ENCODE measurements at regions not wholly inside any gene's neighbourhood (a gene's known extent, or its start where the extent isn't known, plus 50 kb on each side); places are given as distances from the start of the nearest gene placed in this dataset.

GRCh38 chrX:141396536-141396935 lies 154.2 kb upstream of the SPANXC start:
- Histone ChIP-seq H3K4me3 (ENCODE audit: low read length in 2 of 2) (no peak overlapping the region), H2AFZ (ENCODE audit: low read length) (no peak overlapping the region), H3K27me3 (ENCODE audit: control insufficient read depth in 3 of 3, insufficient read depth in 3 of 3, low read depth in 1 of 3, low read length in 3 of 3) (no peaks in the 10 kb centered on the region), H2BK120ac (ENCODE audit: low read depth, low read length) (no peak overlapping the region), H3K9me3 (replicated peaks in 1 of 2; ENCODE audit: control insufficient read depth in 2 of 2, insufficient read depth in 1 of 2, low read depth in 1 of 2, low read length in 2 of 2) (no peaks in the 10 kb centered on the region), H3K9ac (ENCODE audit: low read depth, low read length, poor library complexity) (no peak overlapping the region), H3K4me1 (ENCODE audit: control insufficient read depth in 2 of 2, insufficient read depth in 1 of 2, low read depth in 1 of 2, low read length in 2 of 2) (no peaks in the 10 kb centered on the region), H2BK15ac (ENCODE audit: low read length) (no peak overlapping the region), H3K18ac (ENCODE audit: low read length) (no peak overlapping the region), H3K36me3 (replicated peaks in 1 of 2; ENCODE audit: control insufficient read depth in 2 of 2, insufficient read depth in 2 of 2, low read length in 2 of 2) (no peaks in the 10 kb centered on the region), H3K4me2 (ENCODE audit: insufficient read depth, low read length, poor library complexity, severe bottlenecking) (no peak overlapping the region), H3K79me1 (ENCODE audit: low read depth, low read length) (no peaks in the 10 kb centered on the region), H2BK12ac (ENCODE audit: low read length) (no peak overlapping the region), H4K91ac (ENCODE audit: low read depth, low read length, poor library complexity) (no peak overlapping the region), H3K14ac (ENCODE audit: low read length) (no peak overlapping the region), H3K4ac (ENCODE audit: low read length) (no peak overlapping the region), H2AK5ac (ENCODE audit: low read depth, low read length) (no peak overlapping the region), H3K23ac (ENCODE audit: low read depth, low read length, poor library complexity) (no peak overlapping the region), H2BK5ac (ENCODE audit: low read length) (no peak overlapping the region), H4K8ac (ENCODE audit: low read depth, low read length) (no peak overlapping the region), H3K27ac (replicated peaks; ENCODE audit: low read length) (no peak overlapping the region)
- no CpG with 5 or more reads among the region's 1 CpG for WGBS, 2 donors (ENCODE audit: extremely low coverage in 2 of 2, insufficient read length in 2 of 2, insufficient replicate concordance in 1 of 2)
- no peak for DNase-seq (ENCODE audit: low spot score)

DNA sequence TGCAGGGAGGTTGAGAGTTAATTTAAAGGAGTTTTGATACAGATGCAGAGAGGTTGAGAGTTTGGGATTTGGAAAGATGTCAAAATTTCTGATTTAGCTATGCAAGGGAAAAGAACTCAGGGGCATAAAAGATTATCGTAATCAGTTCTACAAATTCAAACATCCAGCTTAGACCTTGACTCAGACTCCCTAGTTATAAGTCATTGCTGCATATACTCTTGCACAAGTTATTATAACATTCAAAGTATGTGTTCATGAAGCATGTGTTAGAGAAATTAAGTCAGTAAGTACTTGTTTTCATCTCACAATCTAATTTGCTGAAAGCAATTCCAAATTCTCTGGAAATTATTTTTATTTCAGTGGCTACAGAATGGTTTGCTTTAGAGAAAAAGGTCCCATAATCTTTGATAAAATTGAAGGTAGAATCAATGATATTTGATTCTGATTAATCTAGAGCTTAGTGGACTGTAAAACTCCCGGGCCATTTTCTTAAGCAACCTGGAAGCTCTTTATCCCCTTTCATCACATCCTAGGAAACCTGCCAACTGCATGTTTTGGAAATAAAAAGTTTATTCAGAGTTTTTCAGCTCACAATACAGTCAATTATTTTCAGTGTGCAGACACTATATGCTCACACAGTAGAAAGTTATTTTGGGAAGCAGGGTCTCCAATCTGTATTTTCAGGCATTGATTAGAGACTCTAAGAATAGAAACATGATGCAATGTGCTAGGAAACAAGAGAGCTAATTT lies 132.9 kb upstream of the SPANXC start:
- Histone ChIP-seq H3K4me3 (ENCODE audit: low read length in 2 of 2) (no peak overlapping the region), H4K91ac (ENCODE audit: low read depth, low read length, poor library complexity) (no peak overlapping the region), H3K27ac (replicated peaks; ENCODE audit: low read length) (no peak overlapping the region), H4K8ac (ENCODE audit: low read depth, low read length) (no peak overlapping the region), H3K79me1 (ENCODE audit: low read depth, low read length) (no peaks in the 10 kb centered on the region), H3K9me3 (replicated peaks in 1 of 2; ENCODE audit: control insufficient read depth in 2 of 2, insufficient read depth in 1 of 2, low read depth in 1 of 2, low read length in 2 of 2) (no peaks in the 10 kb centered on the region), H2BK120ac (ENCODE audit: low read depth, low read length) (no peak overlapping the region), H3K27me3 (ENCODE audit: control insufficient read depth in 3 of 3, insufficient read depth in 3 of 3, low read depth in 1 of 3, low read length in 3 of 3) (no peaks in the 10 kb centered on the region), H2AK5ac (ENCODE audit: low read depth, low read length) (no peak overlapping the region), H3K4me1 (ENCODE audit: control insufficient read depth in 2 of 2, insufficient read depth in 1 of 2, low read depth in 1 of 2, low read length in 2 of 2) (no peaks in the 10 kb centered on the region), H2BK15ac (ENCODE audit: low read length) (no peak overlapping the region), H2BK5ac (ENCODE audit: low read length) (no peak overlapping the region), H3K4ac (ENCODE audit: low read length) (no peak overlapping the region), H3K14ac (ENCODE audit: low read length) (no peak overlapping the region), H3K9ac (ENCODE audit: low read depth, low read length, poor library complexity) (no peak overlapping the region), H3K23ac (ENCODE audit: low read depth, low read length, poor library complexity) (no peak overlapping the region), H2BK12ac (ENCODE audit: low read length) (no peak overlapping the region), H3K18ac (ENCODE audit: low read length) (no peak overlapping the region), H2AFZ (ENCODE audit: low read length) (no peak overlapping the region), H3K4me2 (ENCODE audit: insufficient read depth, low read length, poor library complexity, severe bottlenecking) (no peak overlapping the region), H3K36me3 (replicated peaks in 1 of 2; ENCODE audit: control insufficient read depth in 2 of 2, insufficient read depth in 2 of 2, low read length in 2 of 2) (no peaks in the 10 kb centered on the region)
- no CpG with 5 or more reads among the region's 2 CpGs for WGBS, 2 donors (ENCODE audit: extremely low coverage in 2 of 2, insufficient read length in 2 of 2, insufficient replicate concordance in 1 of 2)
- no peak for DNase-seq (ENCODE audit: low spot score)

- no peak for DNase-seq (ENCODE audit: low spot score)
- H2AFZ ChIP-seq (ENCODE audit: low read length), result no peak overlapping the region
- H3K9ac ChIP-seq (ENCODE audit: low read depth, low read length, poor library complexity), result no peak overlapping the region
- H3K4me2 ChIP-seq (ENCODE audit: insufficient read depth, low read length, poor library complexity, severe bottlenecking), result no peak overlapping the region
- no peaks in the 10 kb centered on the region for H3K36me3 ChIP-seq (replicated peaks in 1 of 2; ENCODE audit: control insufficient read depth in 2 of 2, insufficient read depth in 2 of 2, low read length in 2 of 2)
- H4K91ac ChIP-seq (ENCODE audit: low read depth, low read length, poor library complexity), result no peak overlapping the region
- H3K9me3 ChIP-seq (replicated peaks in 1 of 2; ENCODE audit: control insufficient read depth in 2 of 2, insufficient read depth in 1 of 2, low read depth in 1 of 2, low read length in 2 of 2), result no peaks in the 10 kb centered on the region
- no peaks in the 10 kb centered on the region for H3K27me3 ChIP-seq (ENCODE audit: control insufficient read depth in 3 of 3, insufficient read depth in 3 of 3, low read depth in 1 of 3, low read length in 3 of 3)
- no peak overlapping the region for H3K4ac ChIP-seq (ENCODE audit: low read length)
- no peak overlapping the region for H2BK5ac ChIP-seq (ENCODE audit: low read length)
- WGBS, 2 donors (ENCODE audit: extremely low coverage in 2 of 2, insufficient read length in 2 of 2, insufficient replicate concordance in 1 of 2), result no CpG with 5 or more reads among the region's 2 CpGs
- no peak overlapping the region for H2BK15ac ChIP-seq (ENCODE audit: low read length)
- H4K8ac ChIP-seq (ENCODE audit: low read depth, low read length), result no peak overlapping the region
- H3K18ac ChIP-seq (ENCODE audit: low read length), result no peak overlapping the region
- H3K4me1 ChIP-seq (ENCODE audit: control insufficient read depth in 2 of 2, insufficient read depth in 1 of 2, low read depth in 1 of 2, low read length in 2 of 2), result no peaks in the 10 kb centered on the region
- H3K79me1 ChIP-seq (ENCODE audit: low read depth, low read length), result no peaks in the 10 kb centered on the region
- no peak overlapping the region for H3K23ac ChIP-seq (ENCODE audit: low read depth, low read length, poor library complexity)
- H3K4me3 ChIP-seq (ENCODE audit: low read length in 2 of 2), result no peak overlapping the region
- H3K27ac ChIP-seq (replicated peaks; ENCODE audit: low read length), result no peak overlapping the region
- H2BK120ac ChIP-seq (ENCODE audit: low read depth, low read length), result no peak overlapping the region
- H2BK12ac ChIP-seq (ENCODE audit: low read length), result no peak overlapping the region
- H2AK5ac ChIP-seq (ENCODE audit: low read depth, low read length), result no peak overlapping the region
- H3K14ac ChIP-seq (ENCODE audit: low read length), result no peak overlapping the region
Measured at GRCh38 chrX:141341743-141342142, 99.4 kb upstream of the SPANXC start.

DNA sequence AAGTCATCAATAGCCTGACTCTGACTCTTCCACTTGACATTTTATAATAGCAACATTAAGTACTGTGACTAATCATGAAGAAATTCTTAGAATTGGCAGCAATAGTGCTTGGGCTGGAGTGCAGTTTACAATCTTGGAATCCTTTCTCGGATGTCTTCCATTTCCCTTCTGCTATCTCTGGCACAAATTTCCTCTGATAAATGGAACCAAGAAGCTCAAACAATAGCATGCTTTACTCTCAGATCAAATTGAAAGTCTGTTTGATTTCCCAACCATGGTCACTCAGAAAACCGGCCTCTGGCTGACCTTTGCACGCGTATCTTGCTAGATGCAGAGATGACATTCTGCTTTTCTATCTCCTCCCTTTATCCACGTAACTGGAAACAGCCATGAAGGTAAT lies 99.0 kb upstream of the SPANXC start:
- H4K91ac ChIP-seq (ENCODE audit: low read depth, low read length, poor library complexity), result no peak overlapping the region
- H3K4me3 ChIP-seq (ENCODE audit: low read length in 2 of 2), result no peak overlapping the region
- no peaks in the 10 kb centered on the region for H3K79me1 ChIP-seq (ENCODE audit: low read depth, low read length)
- H2AFZ ChIP-seq (ENCODE audit: low read length), result no peak overlapping the region
- H3K9me3 ChIP-seq (replicated peaks in 1 of 2; ENCODE audit: control insufficient read depth in 2 of 2, insufficient read depth in 1 of 2, low read depth in 1 of 2, low read length in 2 of 2), result no peaks in the 10 kb centered on the region
- no peak overlapping the region for H3K4ac ChIP-seq (ENCODE audit: low read length)
- H2BK5ac ChIP-seq (ENCODE audit: low read length), result no peak overlapping the region
- no peak overlapping the region for H4K8ac ChIP-seq (ENCODE audit: low read depth, low read length)
- no peaks in the 10 kb centered on the region for H3K4me1 ChIP-seq (ENCODE audit: control insufficient read depth in 2 of 2, insufficient read depth in 1 of 2, low read depth in 1 of 2, low read length in 2 of 2)
- H2BK120ac ChIP-seq (ENCODE audit: low read depth, low read length), result no peak overlapping the region
- H3K36me3 ChIP-seq (replicated peaks in 1 of 2; ENCODE audit: control insufficient read depth in 2 of 2, insufficient read depth in 2 of 2, low read length in 2 of 2), result no peaks in the 10 kb centered on the region
- H3K4me2 ChIP-seq (ENCODE audit: insufficient read depth, low read length, poor library complexity, severe bottlenecking), result no peak overlapping the region
- H3K14ac ChIP-seq (ENCODE audit: low read length), result no peak overlapping the region
- no peak overlapping the region for H3K18ac ChIP-seq (ENCODE audit: low read length)
- H3K27me3 ChIP-seq (ENCODE audit: control insufficient read depth in 3 of 3, insufficient read depth in 3 of 3, low read depth in 1 of 3, low read length in 3 of 3), result no peaks in the 10 kb centered on the region
- no peak overlapping the region for H2BK12ac ChIP-seq (ENCODE audit: low read length)
- no peak overlapping the region for H2BK15ac ChIP-seq (ENCODE audit: low read length)
- no peak overlapping the region for H3K27ac ChIP-seq (replicated peaks; ENCODE audit: low read length)
- no peak overlapping the region for H2AK5ac ChIP-seq (ENCODE audit: low read depth, low read length)
- no peak for DNase-seq (ENCODE audit: low spot score)
- no peak overlapping the region for H3K23ac ChIP-seq (ENCODE audit: low read depth, low read length, poor library complexity)
- no peak overlapping the region for H3K9ac ChIP-seq (ENCODE audit: low read depth, low read length, poor library complexity)
- WGBS, 2 donors (ENCODE audit: extremely low coverage in 2 of 2, insufficient read length in 2 of 2, insufficient replicate concordance in 1 of 2), result no CpG with 5 or more reads among the region's 5 CpGs
